T47D (cell line): ENCODE measurements at regions not wholly inside any gene's neighbourhood (a gene's known extent, or its start where the extent isn't known, plus 50 kb on each side); places are given as distances from the start of the nearest gene placed in this dataset.
"Not testable (repeated sequence)": the region's sequence is repeated elsewhere in the genome, so short reads cannot be mapped to it uniquely, and the experiment has no call there.

Source experiments
- DNase-seq, 2 experiments: peaks; one replicate each; pipeline versions ENCODE4 v3.0.0 to v3.0.0-alpha.2; 2011 to 2012; ENCODE audit warnings: low read depth in 1 of 2, low spot score in 1 of 2
- in situ Hi-C: cut with HindIII; loops from 2 replicates; pipeline ENCODE4 v1.10.0; 2016; ENCODE audit warnings: low sequenced_read_pairs, low pct_unique_long_range_greater_than_20kb

DNA sequence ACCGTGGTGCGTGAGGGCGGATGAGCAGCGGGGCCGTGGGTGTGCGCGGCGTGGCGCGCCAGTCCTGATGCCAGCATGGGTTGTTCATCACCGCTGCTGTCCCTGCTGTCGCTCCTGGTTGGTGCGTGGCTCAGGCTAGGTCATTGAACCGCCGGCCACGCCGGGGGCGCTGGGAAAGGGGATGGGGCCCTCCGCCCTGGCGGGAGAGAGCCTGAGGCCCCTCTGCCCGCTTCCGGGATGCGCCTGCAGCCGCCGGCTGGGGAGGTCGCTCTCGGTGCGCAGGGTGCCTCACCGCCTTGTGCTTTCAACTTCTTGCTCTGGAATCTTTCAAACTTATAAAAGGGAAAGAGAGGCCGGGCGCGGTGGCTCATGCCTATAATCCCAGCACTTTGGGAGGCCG, 68.5 kb upstream of the ERV3-1 start:
- DNase-seq, in situ Hi-C loops: not testable (repeated sequence)

DNA sequence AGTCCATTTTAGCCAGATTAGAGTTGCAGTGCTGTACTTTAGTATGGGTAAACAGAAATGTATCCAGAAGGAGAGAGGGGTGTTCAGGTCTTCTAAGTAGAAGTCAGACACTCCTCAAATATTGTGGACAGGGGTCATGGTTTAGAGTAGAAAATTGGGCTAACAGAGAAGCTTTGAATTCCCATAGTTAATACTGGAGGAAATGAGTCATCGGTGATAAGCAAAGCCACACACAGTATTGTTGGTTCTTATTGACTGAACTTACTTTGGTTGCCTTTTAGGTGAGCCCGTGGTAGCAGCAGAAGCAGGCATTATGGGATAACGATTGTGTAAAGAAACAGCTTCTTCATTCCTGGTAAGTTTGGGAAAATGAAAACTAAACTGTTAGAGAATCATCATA, 66.7 kb upstream of the ERV3-1 start:
- DNase-seq, in situ Hi-C loops: not testable (repeated sequence)

DNA sequence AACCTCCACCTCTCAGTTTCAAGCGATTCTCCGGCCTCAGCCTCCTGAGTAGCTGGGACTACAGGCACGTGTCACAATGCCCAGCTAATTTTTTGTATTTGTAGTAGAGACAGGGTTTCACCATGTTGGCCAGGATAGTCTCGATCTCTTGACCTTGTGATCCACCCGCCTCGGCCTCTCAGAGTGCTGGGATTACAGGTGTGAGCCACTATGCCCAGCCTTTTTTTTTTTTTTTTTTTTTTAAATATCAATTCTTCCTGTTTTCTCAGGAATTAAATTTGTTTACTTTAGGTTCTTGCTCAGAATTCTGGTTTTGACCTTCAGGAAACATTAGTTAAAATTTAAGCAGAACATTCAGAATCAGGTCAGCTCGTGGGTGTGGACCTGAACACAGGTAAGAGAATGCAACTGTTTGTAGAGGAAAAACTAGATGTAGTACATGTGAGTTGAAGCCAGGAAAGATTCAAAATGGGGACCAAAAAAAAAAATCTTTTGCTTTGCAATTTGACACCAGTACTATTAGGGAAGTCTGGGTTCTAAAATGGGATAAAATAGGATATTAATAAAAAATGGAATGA, 65.5 kb upstream of the ERV3-1 start:
- DNase-seq, in situ Hi-C loops: not testable (repeated sequence)

DNA sequence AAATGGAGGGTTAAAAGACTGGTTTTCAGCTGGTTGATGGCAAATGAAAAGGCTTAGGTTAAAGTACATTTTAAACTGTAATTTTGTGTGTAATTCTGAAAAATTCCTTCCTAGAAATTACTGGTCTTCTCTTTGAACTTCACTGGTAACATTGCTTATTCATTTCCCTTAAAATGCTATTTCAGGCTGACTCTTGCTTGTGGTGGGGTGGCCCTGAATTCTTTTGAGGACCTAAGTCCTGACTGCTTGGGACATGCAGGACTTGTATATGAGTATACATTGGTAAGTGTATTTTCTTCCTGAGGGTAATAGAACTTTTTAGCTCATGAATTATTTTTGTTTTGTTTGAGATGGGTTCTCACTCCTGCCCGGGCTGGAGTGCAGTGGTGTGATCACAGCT, 63.0 kb upstream of the ERV3-1 start:
- DNase-seq, in situ Hi-C loops: not testable (repeated sequence)

DNA sequence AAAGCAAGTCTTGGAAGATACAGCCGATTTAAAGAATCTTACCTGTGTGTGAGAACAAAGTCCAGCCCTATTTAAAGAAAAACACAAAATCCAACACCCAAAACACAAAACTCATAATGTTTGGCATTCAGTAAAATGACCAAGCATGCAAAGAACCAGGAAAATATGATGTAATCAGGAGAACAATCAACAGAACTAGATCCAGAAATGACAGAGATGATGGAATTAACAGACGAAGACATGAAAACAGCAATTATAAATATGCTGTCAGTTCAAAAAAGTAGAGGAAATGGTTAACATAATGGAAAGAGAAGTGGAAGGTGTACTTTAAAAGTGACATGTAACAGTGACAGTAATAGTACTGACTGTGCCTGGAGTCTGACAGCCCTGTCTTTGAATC, 56.1 kb upstream of the ERV3-1 start:
- in situ Hi-C loops, DNase-seq: not testable (repeated sequence)

DNA sequence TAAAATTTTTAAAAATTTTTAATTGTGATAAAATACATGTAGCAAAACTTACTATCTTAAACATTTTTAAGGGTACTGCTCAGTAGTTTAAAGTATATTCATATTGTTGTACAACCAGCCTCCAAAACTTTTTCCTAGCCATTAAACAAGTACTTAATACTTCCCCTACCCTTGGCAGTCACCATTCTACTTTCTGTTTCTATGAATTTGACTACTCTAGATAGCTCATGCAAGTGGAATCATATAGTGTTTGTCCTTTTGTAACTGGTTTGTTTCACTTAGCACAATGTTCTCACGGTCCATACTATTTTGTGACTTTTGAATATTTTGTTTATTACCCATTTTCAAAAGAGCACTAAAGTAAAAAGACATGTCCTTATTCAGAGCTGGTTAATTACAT, 52.8 kb upstream of the ERV3-1 start:
- DNase-seq, in situ Hi-C loops: not testable (repeated sequence)
